ENCODE measurements at regions not wholly inside any gene's neighbourhood (a gene's known extent, or its start where the extent isn't known, plus 50 kb on each side); places are given as distances from the start of the nearest gene placed in this dataset.

DNA sequence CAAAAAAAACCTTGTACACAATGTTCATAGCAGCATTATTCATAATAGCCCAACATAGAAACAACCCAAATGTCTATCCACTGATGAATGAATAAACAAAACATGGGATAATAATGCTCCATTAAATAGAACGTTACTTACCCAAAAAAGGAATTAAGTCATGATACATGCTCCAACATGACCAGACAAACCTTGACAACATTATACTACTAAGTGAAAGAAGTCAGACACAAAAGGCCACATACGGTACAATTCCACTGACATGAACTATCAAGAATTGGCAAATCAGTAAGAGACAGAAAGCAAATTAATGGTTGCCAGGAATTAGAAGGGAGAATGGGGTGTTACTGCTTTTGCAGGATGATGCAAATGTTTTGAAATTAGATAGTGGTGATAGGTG lies 193.8 kb upstream of the SHISA6 start:
- TF ChIP-seq CTCF (IDR thresholded peaks at IDR 0.05), result no peak
- TF ChIP-seq POLR2A (IDR thresholded peaks at IDR 0.05), result no peak

All from testis (tissue), 2 donors.